Limb (tissue), 2 donors: ENCODE measurements at regions not wholly inside any gene's neighbourhood (a gene's known extent, or its start where the extent isn't known, plus 50 kb on each side); places are given as distances from the start of the nearest gene placed in this dataset.
"Not testable (repeated sequence)": the region's sequence is repeated elsewhere in the genome, so short reads cannot be mapped to it uniquely, and the experiment has no call there.

Experiments
- DNase-seq, 2 donors: peaks; one replicate each; pipeline ENCODE4 v3.0.0-alpha.2; 2016; ENCODE audit errors: extremely low spot score in 2 of 2

GRCh38 chr10:105742923-105743322 lies 1101.8 kb downstream of the SORCS3 start:
- DNase-seq, result no peak

- DNase-seq, result no peak
These were observed 1101.1 kb downstream of the SORCS3 start for GRCh38 chr10:105742184-105742583.

- no peak for DNase-seq
These were observed 1093.4 kb downstream of the SORCS3 start for GRCh38 chr10:105734479-105734878.

- DNase-seq, result no peak
These were observed 1092.8 kb downstream of the SORCS3 start for GRCh38 chr10:105733924-105734323.

GRCh38 chr10:105729428-105729827 lies 1088.3 kb downstream of the SORCS3 start:
- no peak for DNase-seq

- DNase-seq, result not testable (repeated sequence)
These were observed 1086.5 kb downstream of the SORCS3 start for GRCh38 chr10:105727586-105727985.

GRCh38 chr10:105727131-105727530 lies 1086.0 kb downstream of the SORCS3 start:
- DNase-seq, result no peak

GRCh38 chr10:105726149-105726548 lies 1085.1 kb downstream of the SORCS3 start:
- no peak for DNase-seq

GRCh38 chr10:105725007-105725406 lies 1083.9 kb downstream of the SORCS3 start:
- no peak for DNase-seq

- no peak for DNase-seq
These were observed 1077.3 kb downstream of the SORCS3 start for GRCh38 chr10:105718207-105718995.

- DNase-seq, result no peak
These were observed 1073.6 kb downstream of the SORCS3 start for GRCh38 chr10:105714728-105715127.

GRCh38 chr10:105707603-105708002 lies 1066.5 kb downstream of the SORCS3 start:
- no peak for DNase-seq

GRCh38 chr10:105706281-105707026 lies 1065.4 kb downstream of the SORCS3 start:
- no peak for DNase-seq

- no peak for DNase-seq
These were observed 1061.1 kb downstream of the SORCS3 start for GRCh38 chr10:105702211-105702610.

GRCh38 chr10:105700218-105700617 lies 1059.1 kb downstream of the SORCS3 start:
- no peak for DNase-seq

GRCh38 chr10:105699504-105699903 lies 1058.4 kb downstream of the SORCS3 start:
- no peak for DNase-seq

GRCh38 chr10:105698592-105698991 lies 1057.5 kb downstream of the SORCS3 start:
- DNase-seq, result no peak

- no peak for DNase-seq
These were observed 1056.2 kb downstream of the SORCS3 start for GRCh38 chr10:105697290-105697780.

- no peak for DNase-seq
These were observed 1050.7 kb downstream of the SORCS3 start for GRCh38 chr10:105691811-105692210.

GRCh38 chr10:105682911-105683310 lies 1041.8 kb downstream of the SORCS3 start:
- no peak for DNase-seq

- no peak for DNase-seq
These were observed 1040.0 kb downstream of the SORCS3 start for GRCh38 chr10:105681051-105681450.

- DNase-seq, result no peak
These were observed 1038.7 kb downstream of the SORCS3 start for GRCh38 chr10:105679781-105680180.

- DNase-seq, result no peak
These were observed 1034.2 kb downstream of the SORCS3 start for GRCh38 chr10:105675333-105675732.
